Thoracic aorta (tissue), 2 donors: ENCODE measurements at regions not wholly inside any gene's neighbourhood (a gene's known extent, or its start where the extent isn't known, plus 50 kb on each side); places are given as distances from the start of the nearest gene placed in this dataset.
"Not testable (repeated sequence)": the region's sequence is repeated elsewhere in the genome, so short reads cannot be mapped to it uniquely, and the experiment has no call there.

Experiments
- ATAC-seq: fragments of 150-250 bp; one replicate; pipeline ENCODE4 v1.8.0; 2017; ENCODE audit warnings: low read depth; ENCODE audit not compliant: insufficient number of reproducible peaks, low FRiP score
- DNase-seq: peaks from one replicate; pipeline ENCODE4 v3.0.0-alpha.2; 2020; ENCODE audit warnings: low spot score
- H3K27ac ChIP-seq, 2 donors: fragments of 200-600 bp; sonication (generic); 1 replicate in 1 of 2; 2 replicates in 1 of 2; pipeline ENCODE4 v1.5.1; 2016; ENCODE audit warnings: mild to moderate bottlenecking in 2 of 2, moderate library complexity in 2 of 2
- H3K27me3 ChIP-seq: fragments of 200-600 bp; sonication (generic); replicated peaks from 2 replicates; pipeline ENCODE4 v1.6.0; 2016; ENCODE audit warnings: mild to moderate bottlenecking; ENCODE audit not compliant: insufficient read depth
- H3K36me3 ChIP-seq: fragments of 200-600 bp; sonication (generic); one replicate; pipeline ENCODE4 v1.5.1; 2016
- H3K4me1 ChIP-seq, 2 donors: fragments of 200-600 bp; sonication (generic); 1 replicate in 1 of 2; 2 replicates in 1 of 2; pipeline versions ENCODE4 v1.5.1 to v1.6.0; 2016; ENCODE audit warnings: low read depth in 2 of 2, mild to moderate bottlenecking in 1 of 2; ENCODE audit not compliant: control insufficient read depth in 1 of 2
- H3K4me3 ChIP-seq: fragments of 200-600 bp; sonication (generic); 2 replicates; pipeline ENCODE4 v1.5.1; 2016; ENCODE audit warnings: mild to moderate bottlenecking
- H3K9me3 ChIP-seq: fragments of 200-600 bp; sonication (generic); 2 replicates; pipeline ENCODE4 v1.5.1; 2016
- TF ChIP-seq, protein P1 (sequence below): fragments of 200-600 bp; sonication (generic); IDR thresholded peaks from one replicate; pipeline ENCODE4 v1.5.1; 2019; ENCODE audit warnings: antibody characterized with exemption

- ATAC-seq (no peak), DNase-seq (no peak)
- TF ChIP-seq, protein P1, sequence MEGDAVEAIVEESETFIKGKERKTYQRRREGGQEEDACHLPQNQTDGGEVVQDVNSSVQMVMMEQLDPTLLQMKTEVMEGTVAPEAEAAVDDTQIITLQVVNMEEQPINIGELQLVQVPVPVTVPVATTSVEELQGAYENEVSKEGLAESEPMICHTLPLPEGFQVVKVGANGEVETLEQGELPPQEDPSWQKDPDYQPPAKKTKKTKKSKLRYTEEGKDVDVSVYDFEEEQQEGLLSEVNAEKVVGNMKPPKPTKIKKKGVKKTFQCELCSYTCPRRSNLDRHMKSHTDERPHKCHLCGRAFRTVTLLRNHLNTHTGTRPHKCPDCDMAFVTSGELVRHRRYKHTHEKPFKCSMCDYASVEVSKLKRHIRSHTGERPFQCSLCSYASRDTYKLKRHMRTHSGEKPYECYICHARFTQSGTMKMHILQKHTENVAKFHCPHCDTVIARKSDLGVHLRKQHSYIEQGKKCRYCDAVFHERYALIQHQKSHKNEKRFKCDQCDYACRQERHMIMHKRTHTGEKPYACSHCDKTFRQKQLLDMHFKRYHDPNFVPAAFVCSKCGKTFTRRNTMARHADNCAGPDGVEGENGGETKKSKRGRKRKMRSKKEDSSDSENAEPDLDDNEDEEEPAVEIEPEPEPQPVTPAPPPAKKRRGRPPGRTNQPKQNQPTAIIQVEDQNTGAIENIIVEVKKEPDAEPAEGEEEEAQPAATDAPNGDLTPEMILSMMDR = no peak
- no peak overlapping the region for H3K27ac ChIP-seq
- no peaks in the 10 kb centered on the region for H3K4me1 ChIP-seq
- no peak overlapping the region for H3K4me3 ChIP-seq
- no peaks in the 10 kb centered on the region for H3K27me3 ChIP-seq
- no peaks in the 10 kb centered on the region for H3K36me3 ChIP-seq
- H3K9me3 ChIP-seq = no peaks in the 10 kb centered on the region
Measured at GRCh38 chr12:43238281-43238680, 313.7 kb downstream of the ADAMTS20 start.

DNA sequence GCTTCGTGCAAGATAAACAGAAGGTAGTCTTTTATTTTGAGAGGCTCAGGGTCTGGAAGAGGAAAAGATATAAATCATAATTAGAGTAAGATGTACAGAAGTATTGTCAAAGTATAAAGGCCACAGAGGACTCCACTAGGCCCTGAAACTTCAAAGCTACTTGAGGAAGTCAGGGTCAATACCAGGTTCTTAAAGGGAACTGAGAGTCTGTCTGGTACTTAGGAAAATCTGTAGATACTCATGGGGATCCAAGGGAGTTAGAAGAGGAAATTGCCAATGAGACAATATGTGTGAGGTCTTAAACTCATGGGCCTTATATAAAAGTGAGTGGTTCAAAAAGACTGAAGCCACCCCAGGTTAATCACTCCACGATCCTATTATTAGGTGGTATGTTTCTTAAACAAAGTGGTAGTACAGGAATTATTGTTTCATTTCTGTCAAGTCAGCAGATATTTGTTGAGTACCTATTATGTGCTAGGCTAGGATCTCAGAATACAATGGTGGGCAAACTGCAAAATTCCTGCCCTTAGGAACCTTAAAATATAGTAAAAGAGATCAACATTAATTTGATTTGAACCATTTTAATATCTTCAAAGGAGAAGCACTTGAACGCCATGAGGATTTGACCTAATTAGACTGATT is 314.6 kb downstream of the ADAMTS20 start:
- no peaks in the 10 kb centered on the region for H3K9me3 ChIP-seq
- no peaks in the 10 kb centered on the region for H3K36me3 ChIP-seq
- no peaks in the 10 kb centered on the region for H3K27me3 ChIP-seq
- DNase-seq (no peak), ATAC-seq (no peak)
- no peaks in the 10 kb centered on the region for H3K4me1 ChIP-seq
- no peak overlapping the region for H3K4me3 ChIP-seq
- TF ChIP-seq, protein P1 = no peak
- no peak overlapping the region for H3K27ac ChIP-seq

GRCh38 chr12:43235721-43236120 is 316.3 kb downstream of the ADAMTS20 start:
- TF ChIP-seq, protein P1 = no peak
- H3K27me3 ChIP-seq = no peaks in the 10 kb centered on the region
- DNase-seq (no peak), ATAC-seq (no peak)
- H3K4me1 ChIP-seq = no peaks in the 10 kb centered on the region
- H3K36me3 ChIP-seq = no peaks in the 10 kb centered on the region
- H3K27ac ChIP-seq = no peak overlapping the region
- H3K4me3 ChIP-seq = no peak overlapping the region
- no peaks in the 10 kb centered on the region for H3K9me3 ChIP-seq

DNA sequence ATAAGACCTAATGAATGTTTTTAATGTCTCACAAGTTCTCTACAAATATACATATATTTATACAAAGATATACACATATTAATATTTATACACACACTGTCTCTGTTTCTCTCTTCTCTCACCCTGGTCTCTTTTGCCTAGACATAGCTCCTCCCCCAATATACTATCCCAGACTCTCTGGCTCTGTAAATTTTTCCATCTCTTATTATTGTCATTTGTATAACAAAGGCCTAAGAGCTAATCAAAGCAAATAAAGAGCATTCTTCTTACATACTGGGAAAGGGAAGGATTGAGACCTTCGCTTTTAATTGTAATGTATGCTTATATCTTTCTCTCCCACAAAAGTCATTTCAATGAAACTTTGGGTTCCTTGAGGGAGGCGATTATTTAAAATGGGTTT is 318.1 kb downstream of the ADAMTS20 start:
- DNase-seq (no peak), ATAC-seq (no peak)
- H3K4me1 ChIP-seq = no peaks in the 10 kb centered on the region
- H3K36me3 ChIP-seq = no peaks in the 10 kb centered on the region
- TF ChIP-seq, protein P1 = no peak
- no peaks in the 10 kb centered on the region for H3K27me3 ChIP-seq
- H3K27ac ChIP-seq = no peak overlapping the region
- no peak overlapping the region for H3K4me3 ChIP-seq
- no peaks in the 10 kb centered on the region for H3K9me3 ChIP-seq

GRCh38 chr12:43226151-43226550 is 325.9 kb downstream of the ADAMTS20 start:
- Histone ChIP-seq H3K27me3 (no peaks in the 10 kb centered on the region), H3K9me3 (no peaks in the 10 kb centered on the region), H3K27ac (no peak overlapping the region), H3K4me3 (no peak overlapping the region), H3K36me3 (no peaks in the 10 kb centered on the region), H3K4me1 (no peaks in the 10 kb centered on the region)
- DNase-seq = no peak
- TF ChIP-seq, protein P1 = no peak
- ATAC-seq = no peak

DNA sequence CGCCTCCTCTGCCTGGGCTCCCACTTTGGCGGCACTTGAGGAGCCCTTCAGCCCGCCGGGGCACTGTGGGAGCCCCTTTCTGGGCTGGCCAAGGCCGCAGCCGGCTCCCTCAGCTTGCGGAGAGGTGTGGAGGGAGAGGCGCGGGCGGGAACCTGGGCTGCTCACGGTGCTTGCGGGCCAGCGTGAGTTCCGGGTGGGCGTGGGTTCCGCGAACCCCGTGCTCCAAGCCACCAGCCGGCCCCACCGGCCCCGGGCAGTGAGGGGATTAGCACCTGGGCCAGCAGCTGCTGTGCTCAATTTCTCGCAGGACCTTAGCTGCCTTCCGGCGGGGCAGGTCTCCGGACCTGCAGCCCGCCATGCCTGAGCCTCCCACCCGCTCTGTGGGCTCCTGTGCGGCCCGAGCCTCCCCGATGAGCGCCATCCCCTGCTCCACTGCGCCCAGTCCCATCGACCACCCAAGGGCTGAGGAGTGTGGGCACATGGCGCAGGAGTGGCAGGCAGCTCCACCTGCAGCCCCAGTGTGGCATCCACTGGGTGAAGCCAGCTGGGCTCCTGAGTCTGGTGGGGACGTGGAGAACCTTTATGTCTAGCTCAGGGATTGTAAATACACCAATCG is 327.7 kb downstream of the ADAMTS20 start:
- not testable (repeated sequence) for H3K4me3 ChIP-seq, H3K27me3 ChIP-seq, H3K9me3 ChIP-seq, H3K4me1 ChIP-seq, H3K27ac ChIP-seq, ATAC-seq, DNase-seq, H3K36me3 ChIP-seq
